ENCODE measurements at regions not wholly inside any gene's neighbourhood (a gene's known extent, or its start where the extent isn't known, plus 50 kb on each side); places are given as distances from the start of the nearest gene placed in this dataset.

GRCh38 chr6:113381232-113381631 lies 475.9 kb upstream of the MARCKS start:
- TF ChIP-seq, protein P1, sequence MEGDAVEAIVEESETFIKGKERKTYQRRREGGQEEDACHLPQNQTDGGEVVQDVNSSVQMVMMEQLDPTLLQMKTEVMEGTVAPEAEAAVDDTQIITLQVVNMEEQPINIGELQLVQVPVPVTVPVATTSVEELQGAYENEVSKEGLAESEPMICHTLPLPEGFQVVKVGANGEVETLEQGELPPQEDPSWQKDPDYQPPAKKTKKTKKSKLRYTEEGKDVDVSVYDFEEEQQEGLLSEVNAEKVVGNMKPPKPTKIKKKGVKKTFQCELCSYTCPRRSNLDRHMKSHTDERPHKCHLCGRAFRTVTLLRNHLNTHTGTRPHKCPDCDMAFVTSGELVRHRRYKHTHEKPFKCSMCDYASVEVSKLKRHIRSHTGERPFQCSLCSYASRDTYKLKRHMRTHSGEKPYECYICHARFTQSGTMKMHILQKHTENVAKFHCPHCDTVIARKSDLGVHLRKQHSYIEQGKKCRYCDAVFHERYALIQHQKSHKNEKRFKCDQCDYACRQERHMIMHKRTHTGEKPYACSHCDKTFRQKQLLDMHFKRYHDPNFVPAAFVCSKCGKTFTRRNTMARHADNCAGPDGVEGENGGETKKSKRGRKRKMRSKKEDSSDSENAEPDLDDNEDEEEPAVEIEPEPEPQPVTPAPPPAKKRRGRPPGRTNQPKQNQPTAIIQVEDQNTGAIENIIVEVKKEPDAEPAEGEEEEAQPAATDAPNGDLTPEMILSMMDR (IDR thresholded peaks at IDR 0.05; ENCODE audit: low read depth, low read length, missing control alignments), result no peak
- DNase-seq (ENCODE audit: low read depth), result no peak
- in situ Hi-C loops (cut with HindIII; ENCODE audit: low sequenced_read_pairs), result no loop called here
- no peak overlapping the region for H3K4me3 ChIP-seq (ENCODE audit: low read depth, low read length)

- TF ChIP-seq, protein P1 (IDR thresholded peaks at IDR 0.05; ENCODE audit: low read depth, low read length, missing control alignments), result no peak
- peak; percentile 86 for DNase-seq (ENCODE audit: low read depth)
- in situ Hi-C loops (cut with HindIII; ENCODE audit: low sequenced_read_pairs), result no loop called here
- no peak overlapping the region for H3K4me3 ChIP-seq (ENCODE audit: low read depth, low read length)
Observed at GRCh38 chr6:113381959-113382358, 475.2 kb upstream of the MARCKS start.

GRCh38 chr6:113383701-113384100 lies 473.4 kb upstream of the MARCKS start:
- TF ChIP-seq, protein P1 (IDR thresholded peaks at IDR 0.05; ENCODE audit: low read depth, low read length, missing control alignments), result no peak
- no peak overlapping the region for H3K4me3 ChIP-seq (ENCODE audit: low read depth, low read length)
- in situ Hi-C loops (cut with HindIII; ENCODE audit: low sequenced_read_pairs), result no loop called here
- DNase-seq (ENCODE audit: low read depth), result no peak

- H3K4me3 ChIP-seq (ENCODE audit: low read depth, low read length), result no peak overlapping the region
- in situ Hi-C loops (cut with HindIII; ENCODE audit: low sequenced_read_pairs), result no loop called here
- peak; percentile 12 for DNase-seq (ENCODE audit: low read depth)
- TF ChIP-seq, protein P1 (IDR thresholded peaks at IDR 0.05; ENCODE audit: low read depth, low read length, missing control alignments), result no peak
Observed at GRCh38 chr6:113385020-113385431, 472.1 kb upstream of the MARCKS start.

DNA sequence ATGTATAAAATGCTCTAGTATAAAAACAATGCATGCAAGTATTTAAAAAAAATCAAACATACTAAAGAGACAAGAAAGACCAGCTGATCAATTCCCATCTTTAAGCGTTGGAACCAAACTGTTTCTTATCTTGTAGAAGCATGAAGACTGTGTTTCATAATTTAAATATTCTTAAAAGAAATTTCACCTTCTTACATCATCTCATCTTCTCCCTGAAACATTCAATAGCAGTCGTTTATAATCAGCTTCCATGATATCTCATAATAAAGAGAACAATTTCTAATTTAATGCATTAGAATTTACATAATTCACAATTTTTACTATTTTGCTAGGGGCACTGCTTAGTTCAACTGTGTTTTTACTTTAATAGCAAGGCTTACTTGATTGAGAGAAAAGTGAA lies 468.1 kb upstream of the MARCKS start:
- no peak for DNase-seq (ENCODE audit: low read depth)
- in situ Hi-C loops (cut with HindIII; ENCODE audit: low sequenced_read_pairs), result no loop called here
- H3K4me3 ChIP-seq (ENCODE audit: low read depth, low read length), result no peak overlapping the region
- TF ChIP-seq, protein P1 (IDR thresholded peaks at IDR 0.05; ENCODE audit: low read depth, low read length, missing control alignments), result no peak

DNA sequence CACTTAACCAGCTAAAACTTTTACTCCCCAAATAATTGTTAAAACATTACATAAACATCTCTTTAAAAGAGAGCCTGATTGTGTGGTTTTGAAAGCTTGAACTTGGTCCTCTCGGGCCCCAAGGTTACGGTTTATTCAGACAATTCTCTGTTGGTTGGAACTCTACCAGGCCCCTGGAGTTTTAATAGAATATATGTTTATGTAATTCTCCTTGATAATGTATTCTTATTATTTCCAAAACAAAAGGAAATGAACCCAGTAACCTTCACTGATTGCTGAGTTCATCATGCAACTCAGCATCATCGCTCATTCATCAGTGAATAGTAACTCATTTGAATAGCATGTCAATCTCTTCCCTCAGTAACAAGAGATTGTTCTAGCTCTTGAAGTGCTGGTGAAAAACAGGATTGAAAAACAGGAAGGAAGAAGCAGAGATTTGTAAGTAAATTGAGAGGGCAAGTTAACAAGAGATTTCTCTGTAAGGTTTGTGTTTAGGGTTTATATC lies 464.5 kb upstream of the MARCKS start:
- no peak overlapping the region for H3K4me3 ChIP-seq (ENCODE audit: low read depth, low read length)
- in situ Hi-C loops (cut with HindIII; ENCODE audit: low sequenced_read_pairs), result no loop called here
- DNase-seq (ENCODE audit: low read depth), result no peak
- TF ChIP-seq, protein P1 (IDR thresholded peaks at IDR 0.05; ENCODE audit: low read depth, low read length, missing control alignments), result no peak

DNA sequence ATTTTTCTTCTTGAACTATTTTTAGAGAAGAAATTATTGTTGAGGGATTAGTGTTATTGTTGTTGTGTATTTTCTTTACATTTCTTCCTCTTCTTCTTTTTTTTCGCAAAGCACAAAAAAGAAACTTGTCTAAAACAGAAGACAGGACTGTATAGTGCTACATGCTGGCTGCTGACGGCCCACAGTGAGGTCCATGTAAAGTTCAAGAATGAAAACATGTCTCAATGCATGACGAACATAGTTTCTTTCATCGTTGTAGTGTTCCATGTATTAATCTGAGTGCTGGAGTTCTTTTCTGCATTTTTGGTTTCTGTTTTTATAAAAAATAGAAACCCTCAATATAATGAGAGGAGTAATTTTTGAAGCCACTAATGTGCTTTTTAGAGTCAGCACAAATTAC lies 462.9 kb upstream of the MARCKS start:
- no peak overlapping the region for H3K4me3 ChIP-seq (ENCODE audit: low read depth, low read length)
- TF ChIP-seq, protein P1 (IDR thresholded peaks at IDR 0.05; ENCODE audit: low read depth, low read length, missing control alignments), result no peak
- in situ Hi-C loops (cut with HindIII; ENCODE audit: low sequenced_read_pairs), result no loop called here
- no peak for DNase-seq (ENCODE audit: low read depth)

All from astrocyte of the cerebellum (primary cell).